ENCODE measurements at regions not wholly inside any gene's neighbourhood (a gene's known extent, or its start where the extent isn't known, plus 50 kb on each side); places are given as distances from the start of the nearest gene placed in this dataset.
A peak's percentile ranks its signal among the peaks of the same experiment; 100 is the strongest.

DNA sequence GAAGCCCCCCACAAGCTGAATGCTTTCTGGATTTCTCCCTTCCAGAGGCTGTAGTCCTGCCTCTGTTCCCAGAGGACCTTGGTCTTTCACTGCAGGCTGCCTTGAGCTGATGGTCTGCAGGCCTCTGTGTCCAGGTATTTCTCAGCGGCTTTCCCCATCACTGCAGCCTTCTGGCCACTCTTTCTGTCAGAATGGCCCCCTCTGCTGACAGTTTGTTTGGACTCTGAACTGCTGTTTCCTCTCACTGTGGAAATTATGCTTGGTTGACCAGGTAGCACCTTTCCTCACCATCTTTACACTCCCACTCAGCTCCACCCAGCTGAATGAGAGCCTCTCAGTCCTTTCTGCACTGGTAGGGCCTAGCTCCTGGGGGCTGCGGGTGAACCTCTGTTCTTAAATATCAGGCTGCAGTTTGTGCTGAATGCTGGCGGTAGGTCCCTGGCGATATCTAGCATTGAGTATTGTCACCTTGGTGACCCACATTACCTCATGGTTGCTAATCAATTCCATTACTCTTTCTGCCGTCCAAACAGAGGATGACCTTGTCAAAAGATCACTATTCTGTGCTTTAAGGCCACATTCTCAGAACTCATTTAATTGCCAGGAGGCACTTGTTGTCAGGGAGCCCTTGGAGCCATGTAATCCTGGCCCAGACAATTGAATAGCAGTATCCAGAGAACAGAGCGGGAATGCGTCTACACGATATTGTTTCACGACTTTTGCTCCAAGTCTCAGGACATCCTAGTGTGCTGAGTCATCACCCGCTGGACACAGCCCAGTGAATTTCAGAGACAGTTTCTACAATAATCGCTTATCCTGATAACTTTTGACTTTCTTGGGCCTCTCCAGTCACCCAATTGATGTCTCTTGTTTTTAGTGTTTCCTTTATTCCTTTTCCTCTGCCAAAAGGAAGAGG lies 230.2 kb downstream of the TENT4A start:
- Histone ChIP-seq H3K79me1 (ENCODE audit: low read depth, low read length) (no peaks in the 10 kb centered on the region), H3K23me2 (ENCODE audit: low read depth, low read length) (no peaks in the 10 kb centered on the region), H3K36me3 (ENCODE audit: control insufficient read depth in 2 of 4, insufficient read depth in 4 of 4, low read length in 3 of 4) (no peaks in the 10 kb centered on the region), H2BK120ac (replicated peaks; ENCODE audit: low read depth, low read length) (no peak overlapping the region), H2AFZ (ENCODE audit: low read length) (no peak overlapping the region), H3K4ac (replicated peaks; ENCODE audit: insufficient read length, low read depth, low read length) (no peak overlapping the region), H2BK5ac (ENCODE audit: low read depth, low read length) (no peak overlapping the region), H2BK12ac (ENCODE audit: low read depth, low read length) (no peak overlapping the region), H2BK15ac (ENCODE audit: low read length) (no peak overlapping the region), H3K79me2 (ENCODE audit: control insufficient read depth in 1 of 2, insufficient read depth in 2 of 2, low read length in 2 of 2) (no peaks in the 10 kb centered on the region), H4K8ac (ENCODE audit: extremely low read depth, insufficient read depth, low read length) (no peak overlapping the region), H3K4me3 (ENCODE audit: extremely low read depth in 1 of 4, insufficient read depth in 2 of 4, low read depth in 3 of 4, low read length in 4 of 4) (no peak overlapping the region), H3K9me3 (ENCODE audit: insufficient read depth in 2 of 2, low read depth in 1 of 2, low read length in 1 of 2) (no peaks in the 10 kb centered on the region), H2AK5ac (ENCODE audit: low read depth, low read length) (no peak overlapping the region), H2BK20ac (ENCODE audit: low read length) (no peak overlapping the region), H3K4me2 (ENCODE audit: insufficient read depth in 1 of 2, low read depth in 2 of 2, low read length in 2 of 2) (no peak overlapping the region), H3K14ac (ENCODE audit: insufficient read length) (no peak overlapping the region), H3K56ac (replicated peaks; ENCODE audit: insufficient read length, low read depth, low read length) (no peak overlapping the region), H4K5ac (ENCODE audit: insufficient read length, low read depth, low read length) (no peak overlapping the region), H3K27ac (ENCODE audit: low read depth, low read length) (no peak overlapping the region), H4K20me1 (replicated peaks in 1 of 2; ENCODE audit: control insufficient read depth in 1 of 2, insufficient read depth in 2 of 2, low read length in 2 of 2) (no peaks in the 10 kb centered on the region), H3K9ac (replicated peaks in 1 of 4; ENCODE audit: extremely low read depth in 1 of 4, low read depth in 3 of 4, low read length in 3 of 4) (no peak overlapping the region), H3K4me1 (replicated peaks in 1 of 4; ENCODE audit: control insufficient read depth in 3 of 4, insufficient read depth in 4 of 4, low read length in 3 of 4) (no peaks in the 10 kb centered on the region), H4K91ac (replicated peaks; ENCODE audit: insufficient read length, low read length) (no peak overlapping the region), H3K23ac (ENCODE audit: insufficient read length) (no peak overlapping the region), H3K18ac (ENCODE audit: extremely low read depth, low read length) (no peak overlapping the region), H3K27me3 (replicated peaks in 1 of 4; ENCODE audit: control insufficient read depth in 3 of 4, extremely low read depth in 1 of 4, insufficient read depth in 3 of 4, low read length in 3 of 4) (no peaks in the 10 kb centered on the region)
- WGBS, 2 experiments (ENCODE audit: extremely low coverage in 1 of 2, insufficient coverage in 1 of 2, insufficient read length in 1 of 2, insufficient replicate concordance in 2 of 2, low coverage in 1 of 2, low lambda C conversion rate in 2 of 2, missing lambda C conversion rate in 1 of 2) = 96% methylated on average over 11 of the region's 11 CpGs; no CpG with 5 or more reads in 1 of the 2 experiments
- CTCF ChIA-PET (ENCODE audit: partially characterized antibody) = interaction anchor here (0.9 to 1.2 kb wide), 4 partner anchors 12 to 435 kb away, joined by 3 to 5 read pairs (median 4); no protein-coding TSS in a partner anchor
- POLR2A ChIA-PET (ENCODE audit: partially characterized antibody) = no interaction called here
- DNase-seq (ENCODE audit: low read depth in 1 of 2, low spot score in 2 of 2) (no peak), FAIRE-seq (no peak)
- TF ChIP-seq EZH2 (IDR thresholded peaks at IDR 0.05; ENCODE audit: low read depth, low read length, severe bottlenecking) (no peak), GABPA (IDR thresholded peaks at IDR 0.05; ENCODE audit: borderline replicate concordance, insufficient read depth, low read length) (no peak), SUZ12 (IDR thresholded peaks at IDR 0.05; ENCODE audit: low read length) (no peak), MAFK (IDR thresholded peaks at IDR 0.05; ENCODE audit: low read depth, low read length) (no peak), FOSL1 (IDR thresholded peaks at IDR 0.05; ENCODE audit: insufficient read depth, low read depth, low read length) (no peak), E2F6 (IDR thresholded peaks at IDR 0.05) (no peak), CHD2 (IDR thresholded peaks at IDR 0.05; ENCODE audit: low read length) (no peak), TAF1 (IDR thresholded peaks at IDR 0.05; ENCODE audit: low read depth, low read length) (no peak), CTCF (IDR thresholded peaks at IDR 0.05; ENCODE audit: control extremely low read depth in 1 of 3, insufficient read depth in 1 of 3, low read depth in 1 of 3, low read length in 3 of 3) (0 out of 4 replicates have a peak, but pooled peaks of 1 of the 3 experiments have one; percentile 10)

Data from H1 (cell line).